ENCODE measurements at regions not wholly inside any gene's neighbourhood (a gene's known extent, or its start where the extent isn't known, plus 50 kb on each side); places are given as distances from the start of the nearest gene placed in this dataset.

DNA sequence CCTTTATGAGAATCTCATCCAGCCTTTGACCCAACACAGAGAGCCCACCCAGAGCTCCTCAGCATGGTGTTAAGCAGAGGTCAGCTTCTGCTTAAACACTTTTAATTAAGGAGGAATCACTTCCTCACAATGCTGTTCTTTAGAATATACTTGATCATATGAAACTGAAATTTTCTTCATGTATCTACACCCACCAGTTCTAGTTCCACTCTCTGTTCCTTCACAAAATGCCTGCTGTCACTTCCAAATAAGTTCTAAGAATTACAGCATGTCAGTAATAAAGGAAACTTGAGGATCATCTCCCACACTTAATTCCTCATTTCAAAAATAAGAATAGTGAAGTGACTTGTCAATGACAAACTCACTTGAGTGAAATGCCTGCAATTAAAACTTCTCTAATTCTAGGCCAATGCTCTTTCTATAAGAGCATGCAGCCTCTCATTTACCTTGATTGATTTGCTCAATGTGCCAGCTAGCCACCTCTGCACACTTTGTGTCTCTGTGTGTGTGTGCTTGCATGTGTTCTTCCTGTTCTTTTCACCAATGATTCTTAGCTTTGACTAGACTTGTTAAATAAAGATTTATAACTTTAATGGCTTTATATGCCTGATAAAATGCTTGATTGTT lies 356.3 kb downstream of the PLPP3 start:
- no peaks in the 10 kb centered on the region for H4K20me1 ChIP-seq (ENCODE audit: insufficient read depth, low read length)
- no peak overlapping the region for H2AFZ ChIP-seq (ENCODE audit: low read length)
- H3K79me2 ChIP-seq (ENCODE audit: insufficient read depth, low read depth, low read length), result no peaks in the 10 kb centered on the region
- BruUV-seq (replicated peaks), result no TSS peak
- H3K4me3 ChIP-seq (ENCODE audit: low read depth, low read length, poor library complexity, severe bottlenecking), result no peak overlapping the region
- H3K27ac ChIP-seq (ENCODE audit: low read depth, low read length, poor library complexity, severe bottlenecking), result no peak overlapping the region
- H3K4me2 ChIP-seq (ENCODE audit: low read length), result no peak overlapping the region
- ChIA-PET POLR2A (no interaction called here), CTCF (ENCODE audit: unreplicated experiment) (no interaction called here)
- no peak for TF ChIP-seq EZH2phosphoT487 (IDR thresholded peaks at IDR 0.05; ENCODE audit: borderline replicate concordance, low read depth, low read length)
- TF ChIP-seq CTCF (conservative IDR thresholded peaks at IDR 0.05; ENCODE audit: low read length), result no peak
- H3K9me2 ChIP-seq (ENCODE audit: insufficient read depth, low read length), result no peaks in the 10 kb centered on the region
- H3K9me3 ChIP-seq (ENCODE audit: low read length), result no peaks in the 10 kb centered on the region
- intact Hi-C loops (cut with micrococcal nuclease; ENCODE audit: unreplicated experiment), result no loop called here
- DNase-seq (ENCODE audit: low spot score), result no peak
- no peaks in the 10 kb centered on the region for H3K4me1 ChIP-seq (ENCODE audit: insufficient read depth, low read length, poor library complexity, severe bottlenecking)
- H3K36me3 ChIP-seq (ENCODE audit: insufficient read depth, low read length), result no peaks in the 10 kb centered on the region

DNA sequence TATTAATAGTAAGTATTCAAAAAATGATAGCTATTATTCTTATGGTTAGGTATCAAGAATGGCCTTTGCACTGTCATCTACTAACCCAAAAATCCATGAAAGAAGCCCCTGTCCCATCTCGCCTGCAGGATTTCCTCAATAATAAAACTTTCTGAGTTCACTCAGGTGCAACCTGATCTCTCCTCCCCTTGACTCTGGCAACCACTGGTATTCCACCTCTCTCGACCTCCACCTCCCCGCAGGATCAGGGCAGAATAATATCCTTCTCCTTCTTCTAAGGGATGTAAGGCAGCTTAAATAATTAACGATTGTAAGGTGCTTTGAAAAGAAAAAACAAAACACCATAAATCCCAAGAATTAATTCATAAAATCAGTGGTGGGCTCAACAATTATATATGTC lies 359.3 kb downstream of the PLPP3 start:
- H3K4me2 ChIP-seq (ENCODE audit: low read length), result no peak overlapping the region
- H2AFZ ChIP-seq (ENCODE audit: low read length), result no peak overlapping the region
- intact Hi-C loops (cut with micrococcal nuclease; ENCODE audit: unreplicated experiment), result no loop called here
- ChIA-PET CTCF (ENCODE audit: unreplicated experiment) (no interaction called here), POLR2A (interaction anchor here (1.7 kb wide), 1 partner anchor 10 kb away, joined by 5 read pairs; no protein-coding TSS in a partner anchor)
- H3K9me3 ChIP-seq (ENCODE audit: low read length), result no peaks in the 10 kb centered on the region
- no peaks in the 10 kb centered on the region for H4K20me1 ChIP-seq (ENCODE audit: insufficient read depth, low read length)
- no peaks in the 10 kb centered on the region for H3K9me2 ChIP-seq (ENCODE audit: insufficient read depth, low read length)
- no peaks in the 10 kb centered on the region for H3K4me1 ChIP-seq (ENCODE audit: insufficient read depth, low read length, poor library complexity, severe bottlenecking)
- TF ChIP-seq CTCF (conservative IDR thresholded peaks at IDR 0.05; ENCODE audit: low read length), result no peak
- TF ChIP-seq EZH2phosphoT487 (IDR thresholded peaks at IDR 0.05; ENCODE audit: borderline replicate concordance, low read depth, low read length), result no peak
- no peak overlapping the region for H3K27ac ChIP-seq (ENCODE audit: low read depth, low read length, poor library complexity, severe bottlenecking)
- no peaks in the 10 kb centered on the region for H3K79me2 ChIP-seq (ENCODE audit: insufficient read depth, low read depth, low read length)
- BruUV-seq (replicated peaks), result no TSS peak
- H3K4me3 ChIP-seq (ENCODE audit: low read depth, low read length, poor library complexity, severe bottlenecking), result no peak overlapping the region
- H3K36me3 ChIP-seq (ENCODE audit: insufficient read depth, low read length), result no peaks in the 10 kb centered on the region
- no peak for DNase-seq (ENCODE audit: low spot score)

DNA sequence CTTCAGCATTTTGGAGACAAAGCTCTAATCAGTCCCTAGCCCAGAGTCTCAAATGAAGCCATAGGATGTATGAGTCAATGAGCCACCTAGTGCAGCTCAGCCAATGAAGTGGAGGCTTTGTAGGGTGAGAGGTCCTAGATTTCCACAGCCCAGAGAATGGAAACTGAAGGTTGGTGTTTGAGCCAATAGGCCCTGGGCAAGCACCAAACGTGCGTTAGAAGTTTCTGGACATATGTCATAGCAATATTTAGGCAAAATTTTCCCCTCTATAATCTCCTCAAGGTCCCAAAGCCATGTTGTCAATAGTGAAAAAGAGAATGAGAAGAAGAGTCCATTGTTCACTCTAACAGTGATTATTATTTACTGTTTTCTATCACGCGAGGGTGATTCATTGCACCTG lies 361.3 kb downstream of the PLPP3 start:
- Histone ChIP-seq H4K20me1 (ENCODE audit: insufficient read depth, low read length) (no peaks in the 10 kb centered on the region), H3K9me2 (ENCODE audit: insufficient read depth, low read length) (no peaks in the 10 kb centered on the region), H3K4me1 (ENCODE audit: insufficient read depth, low read length, poor library complexity, severe bottlenecking) (no peaks in the 10 kb centered on the region), H3K79me2 (ENCODE audit: insufficient read depth, low read depth, low read length) (no peaks in the 10 kb centered on the region), H3K4me3 (ENCODE audit: low read depth, low read length, poor library complexity, severe bottlenecking) (no peak overlapping the region), H3K27ac (ENCODE audit: low read depth, low read length, poor library complexity, severe bottlenecking) (no peak overlapping the region), H2AFZ (ENCODE audit: low read length) (no peak overlapping the region), H3K4me2 (ENCODE audit: low read length) (no peak overlapping the region), H3K9me3 (ENCODE audit: low read length) (no peaks in the 10 kb centered on the region), H3K36me3 (ENCODE audit: insufficient read depth, low read length) (no peaks in the 10 kb centered on the region)
- DNase-seq (ENCODE audit: low spot score), result no peak
- CTCF ChIA-PET (ENCODE audit: unreplicated experiment), result no interaction called here
- TF ChIP-seq EZH2phosphoT487 (IDR thresholded peaks at IDR 0.05; ENCODE audit: borderline replicate concordance, low read depth, low read length), result no peak
- TF ChIP-seq CTCF (conservative IDR thresholded peaks at IDR 0.05; ENCODE audit: low read length), result no peak
- no TSS peak for BruUV-seq (replicated peaks)
- intact Hi-C loops (cut with micrococcal nuclease; ENCODE audit: unreplicated experiment), result no loop called here
- POLR2A ChIA-PET, result no interaction called here
